ENCODE measurements at regions not wholly inside any gene's neighbourhood (a gene's known extent, or its start where the extent isn't known, plus 50 kb on each side); places are given as distances from the start of the nearest gene placed in this dataset.

DNA sequence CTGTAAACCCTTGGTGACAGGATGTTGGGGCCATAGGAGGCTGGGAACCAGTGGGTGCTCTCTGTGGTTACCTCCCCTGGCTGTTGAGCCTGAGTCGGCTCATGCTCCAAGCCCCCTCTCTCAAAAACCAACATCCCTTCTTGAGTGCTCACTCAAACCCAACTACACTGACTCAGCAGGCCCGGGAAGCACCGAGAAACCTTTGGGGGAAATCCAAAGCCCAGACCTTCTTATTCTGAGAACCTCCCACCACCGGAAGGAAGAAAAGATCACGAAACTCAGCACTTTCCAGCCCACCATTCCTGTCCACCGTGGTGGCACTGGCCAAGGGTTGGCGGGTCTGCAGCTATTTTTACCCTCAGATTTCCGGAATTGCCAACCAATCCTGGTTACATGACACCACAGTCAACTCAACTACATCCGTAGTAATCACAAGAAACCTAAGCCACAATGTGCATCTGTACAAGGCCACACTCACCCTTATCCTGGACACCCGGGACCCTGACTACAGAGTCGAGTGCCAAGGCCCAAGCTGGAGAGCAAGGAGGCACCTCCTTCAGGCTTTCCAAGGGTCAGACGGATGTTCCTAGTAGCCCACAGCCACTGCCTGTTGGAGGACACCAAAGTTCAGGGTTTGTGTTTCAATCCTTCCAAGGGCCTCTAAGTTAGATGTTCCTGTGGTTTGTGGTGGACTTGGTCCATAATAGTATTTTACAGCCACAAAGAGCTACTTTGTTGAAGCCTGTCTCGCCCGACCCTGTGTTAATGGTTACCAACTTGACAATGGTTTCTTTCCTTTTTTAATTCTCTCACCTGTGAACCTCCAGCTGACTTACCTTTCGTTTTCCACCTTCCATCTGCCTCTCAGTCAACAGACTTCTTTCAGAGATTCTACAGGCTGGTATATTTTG, 317.0 kb downstream of the CDC5L start:
- ATAC-seq (ENCODE audit: insufficient number of reproducible peaks, low FRiP score, low read depth) (no peak), DNase-seq (ENCODE audit: low spot score) (no peak)
- Histone ChIP-seq H3K9me3 (no peaks in the 10 kb centered on the region), H3K27ac (no peak overlapping the region), H3K36me3 (no peaks in the 10 kb centered on the region), H3K27me3 (replicated peaks; ENCODE audit: insufficient read depth) (no peaks in the 10 kb centered on the region), H3K4me1 (ENCODE audit: control insufficient read depth in 1 of 2, low read depth in 2 of 2) (no peaks in the 10 kb centered on the region), H3K4me3 (no peak overlapping the region)
- TF ChIP-seq, protein P1, sequence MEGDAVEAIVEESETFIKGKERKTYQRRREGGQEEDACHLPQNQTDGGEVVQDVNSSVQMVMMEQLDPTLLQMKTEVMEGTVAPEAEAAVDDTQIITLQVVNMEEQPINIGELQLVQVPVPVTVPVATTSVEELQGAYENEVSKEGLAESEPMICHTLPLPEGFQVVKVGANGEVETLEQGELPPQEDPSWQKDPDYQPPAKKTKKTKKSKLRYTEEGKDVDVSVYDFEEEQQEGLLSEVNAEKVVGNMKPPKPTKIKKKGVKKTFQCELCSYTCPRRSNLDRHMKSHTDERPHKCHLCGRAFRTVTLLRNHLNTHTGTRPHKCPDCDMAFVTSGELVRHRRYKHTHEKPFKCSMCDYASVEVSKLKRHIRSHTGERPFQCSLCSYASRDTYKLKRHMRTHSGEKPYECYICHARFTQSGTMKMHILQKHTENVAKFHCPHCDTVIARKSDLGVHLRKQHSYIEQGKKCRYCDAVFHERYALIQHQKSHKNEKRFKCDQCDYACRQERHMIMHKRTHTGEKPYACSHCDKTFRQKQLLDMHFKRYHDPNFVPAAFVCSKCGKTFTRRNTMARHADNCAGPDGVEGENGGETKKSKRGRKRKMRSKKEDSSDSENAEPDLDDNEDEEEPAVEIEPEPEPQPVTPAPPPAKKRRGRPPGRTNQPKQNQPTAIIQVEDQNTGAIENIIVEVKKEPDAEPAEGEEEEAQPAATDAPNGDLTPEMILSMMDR (IDR thresholded peaks at IDR 0.05): no peak

DNA sequence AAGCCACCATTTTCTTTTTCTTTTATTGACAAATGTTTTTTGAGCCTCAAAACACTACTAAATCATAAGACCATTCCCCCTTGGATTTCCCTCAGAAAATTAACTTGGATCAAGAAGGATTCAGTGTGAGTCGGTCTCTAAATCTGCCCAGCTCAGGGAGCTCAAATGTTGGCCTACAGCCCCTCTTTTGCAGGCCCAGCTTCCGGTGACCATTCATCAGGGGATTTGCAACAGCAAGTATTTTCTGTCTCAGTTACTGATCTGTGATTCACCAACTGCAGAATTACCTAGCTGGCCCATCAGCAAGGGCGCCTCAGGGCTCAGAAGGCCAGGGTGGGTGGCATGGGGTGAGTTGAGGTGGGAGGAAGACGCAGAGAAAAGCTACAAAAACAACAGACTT, 318.1 kb downstream of the CDC5L start:
- Histone ChIP-seq H3K27ac (no peak overlapping the region), H3K4me1 (ENCODE audit: control insufficient read depth in 1 of 2, low read depth in 2 of 2) (no peaks in the 10 kb centered on the region), H3K9me3 (no peaks in the 10 kb centered on the region), H3K36me3 (no peaks in the 10 kb centered on the region), H3K4me3 (no peak overlapping the region), H3K27me3 (replicated peaks; ENCODE audit: insufficient read depth) (no peaks in the 10 kb centered on the region)
- ATAC-seq (ENCODE audit: insufficient number of reproducible peaks, low FRiP score, low read depth) (no peak), DNase-seq (ENCODE audit: low spot score) (no peak)
- TF ChIP-seq, protein P1 (IDR thresholded peaks at IDR 0.05): no peak

DNA sequence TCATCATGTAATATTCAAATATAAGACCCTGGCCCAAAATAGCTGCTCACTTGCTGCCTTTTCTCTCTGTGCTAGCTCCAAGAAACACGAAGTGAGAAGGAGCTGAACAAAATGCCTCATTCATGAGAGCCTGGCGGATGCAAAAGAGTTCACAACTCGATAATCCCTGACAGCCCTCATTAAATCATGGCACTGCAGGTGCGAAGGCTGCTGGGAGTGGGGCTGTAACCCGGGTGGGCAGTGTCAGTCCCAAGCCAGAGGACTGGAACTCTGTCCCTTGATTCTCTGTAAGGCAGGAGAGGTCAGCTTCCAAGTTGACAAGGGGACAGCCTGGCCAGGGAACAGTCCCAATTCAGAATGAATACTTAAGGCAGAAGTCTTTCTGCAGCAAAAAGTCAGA, 318.5 kb downstream of the CDC5L start:
- DNase-seq (ENCODE audit: low spot score) (no peak), ATAC-seq (ENCODE audit: insufficient number of reproducible peaks, low FRiP score, low read depth) (no peak)
- no peaks in the 10 kb centered on the region for H3K9me3 ChIP-seq
- H3K4me3 ChIP-seq: no peak overlapping the region
- H3K27ac ChIP-seq: no peak overlapping the region
- H3K4me1 ChIP-seq (ENCODE audit: control insufficient read depth in 1 of 2, low read depth in 2 of 2): no peaks in the 10 kb centered on the region
- H3K27me3 ChIP-seq (replicated peaks; ENCODE audit: insufficient read depth): no peaks in the 10 kb centered on the region
- no peaks in the 10 kb centered on the region for H3K36me3 ChIP-seq
- TF ChIP-seq, protein P1 (IDR thresholded peaks at IDR 0.05): no peak

DNA sequence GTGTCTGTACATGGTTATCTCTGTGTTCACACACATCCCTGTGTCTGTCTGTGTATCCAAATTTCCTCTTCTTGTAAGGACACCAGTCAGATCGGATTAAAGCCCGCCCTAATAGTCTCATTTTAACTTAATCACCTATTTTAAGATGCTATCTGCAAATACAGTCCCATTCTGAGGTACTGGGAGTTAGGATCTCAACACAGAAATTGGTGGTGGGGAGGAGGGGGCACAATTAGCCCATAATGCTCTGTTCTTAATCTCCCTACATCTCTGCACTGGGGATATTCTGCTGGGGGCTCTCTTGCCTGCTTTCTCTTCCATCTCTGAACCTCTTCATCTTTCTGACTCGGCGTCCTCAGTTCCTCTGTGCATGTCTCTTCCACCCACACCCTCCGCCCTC, 320.7 kb downstream of the CDC5L start:
- H3K9me3 ChIP-seq: no peaks in the 10 kb centered on the region
- no peaks in the 10 kb centered on the region for H3K27me3 ChIP-seq (replicated peaks; ENCODE audit: insufficient read depth)
- TF ChIP-seq, protein P1 (IDR thresholded peaks at IDR 0.05): no peak
- ATAC-seq (ENCODE audit: insufficient number of reproducible peaks, low FRiP score, low read depth) (no peak), DNase-seq (ENCODE audit: low spot score) (no peak)
- no peaks in the 10 kb centered on the region for H3K36me3 ChIP-seq
- H3K27ac ChIP-seq: no peak overlapping the region
- no peaks in the 10 kb centered on the region for H3K4me1 ChIP-seq (ENCODE audit: control insufficient read depth in 1 of 2, low read depth in 2 of 2)
- H3K4me3 ChIP-seq: no peak overlapping the region

DNA sequence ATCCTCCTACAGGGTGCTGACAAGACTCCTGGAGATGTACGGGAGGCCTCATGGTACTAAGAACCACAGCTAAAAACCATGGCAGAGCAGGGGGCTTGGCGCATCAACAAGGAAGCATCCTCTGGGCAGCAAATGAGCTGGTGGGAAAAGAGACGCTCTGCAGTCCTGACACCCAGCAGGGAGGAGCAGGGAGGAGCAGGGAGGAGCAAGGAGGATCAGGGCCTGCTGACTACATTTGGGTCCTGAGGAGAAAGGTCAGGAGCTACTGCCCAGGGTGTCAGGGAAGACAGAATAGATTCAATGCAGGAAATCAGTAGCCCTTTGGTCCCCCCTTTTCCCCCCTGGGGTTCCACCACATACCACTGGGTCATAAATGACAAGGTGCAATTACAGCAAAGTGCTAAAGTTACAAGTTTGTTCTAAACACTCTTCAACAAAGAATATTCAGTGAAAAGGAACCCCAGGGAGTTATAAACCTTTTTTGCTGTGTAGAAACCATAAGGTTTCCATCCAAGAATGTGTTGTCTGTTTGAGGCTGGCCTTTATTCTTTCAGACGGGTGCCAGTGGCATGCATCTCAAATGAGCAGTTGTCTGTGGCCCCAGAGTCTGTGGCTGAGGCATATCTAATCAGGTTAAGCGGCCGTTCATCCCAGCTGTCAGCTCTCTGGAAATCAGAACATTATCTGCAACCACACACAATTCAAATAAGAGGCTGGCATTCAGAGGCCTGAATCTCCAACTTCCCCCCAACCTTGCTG, 325.0 kb downstream of the CDC5L start:
- Histone ChIP-seq H3K27ac (no peak overlapping the region), H3K27me3 (replicated peaks; ENCODE audit: insufficient read depth) (no peaks in the 10 kb centered on the region), H3K4me1 (ENCODE audit: control insufficient read depth in 1 of 2, low read depth in 2 of 2) (no peaks in the 10 kb centered on the region), H3K36me3 (no peaks in the 10 kb centered on the region), H3K4me3 (no peak overlapping the region), H3K9me3 (no peaks in the 10 kb centered on the region)
- TF ChIP-seq, protein P1 (IDR thresholded peaks at IDR 0.05): no peak
- DNase-seq (ENCODE audit: low spot score) (no peak), ATAC-seq (ENCODE audit: insufficient number of reproducible peaks, low FRiP score, low read depth) (no peak)

All from thoracic aorta (tissue), 2 donors.